ENCODE measurements at regions not wholly inside any gene's neighbourhood (a gene's known extent, or its start where the extent isn't known, plus 50 kb on each side); places are given as distances from the start of the nearest gene placed in this dataset.

DNA sequence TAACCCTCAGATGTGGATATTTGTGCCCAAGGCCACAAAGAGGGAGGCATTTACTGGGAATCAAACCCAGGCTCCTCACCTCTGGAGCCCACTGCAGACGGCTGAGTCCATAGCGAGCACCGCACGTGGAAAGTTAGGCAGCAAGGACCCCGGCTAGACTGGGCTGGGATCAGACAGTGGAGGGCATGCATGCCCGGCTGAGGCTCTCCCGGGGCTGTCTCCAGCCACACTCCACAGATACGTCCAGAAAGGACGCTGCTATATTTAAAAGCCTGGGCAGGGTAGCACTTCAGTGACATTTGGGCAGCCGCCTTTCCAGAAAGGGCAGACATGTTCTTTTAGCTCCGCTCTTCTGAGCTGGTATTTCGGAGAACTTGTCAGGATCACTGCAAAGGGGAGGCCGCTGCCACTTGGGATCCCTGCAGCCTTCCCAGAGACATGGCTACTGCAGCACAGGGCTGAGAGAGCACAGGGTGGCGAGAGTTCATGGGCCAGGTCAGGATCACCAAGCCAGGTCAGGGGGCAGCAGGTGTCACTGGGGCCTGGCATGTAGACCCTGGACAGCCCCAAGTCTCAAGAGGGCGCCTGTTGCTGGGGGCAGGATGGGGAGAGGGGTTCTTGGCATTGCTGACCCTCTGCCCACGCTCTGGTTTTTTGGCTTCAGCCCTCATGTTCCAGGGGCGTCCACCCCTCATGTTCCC, 121.7 kb downstream of the PHETA1 start:
- TF ChIP-seq CTCF (IDR thresholded peaks at IDR 0.05; ENCODE audit: poor library complexity, severe bottlenecking): no peak
- TF ChIP-seq RAD21 (conservative IDR thresholded peaks at IDR 0.05): no peak
- no peak for TF ChIP-seq POLR2AphosphoS5 (IDR thresholded peaks at IDR 0.05)
- no peak for TF ChIP-seq EZH2 (IDR thresholded peaks at IDR 0.05; ENCODE audit: borderline replicate concordance, insufficient read depth, low read length, poor library complexity, severe bottlenecking)
- no peak for TF ChIP-seq MXI1 (conservative IDR thresholded peaks at IDR 0.05; ENCODE audit: poor library complexity, severe bottlenecking)
